Heart left ventricle (tissue), 16 donors: ENCODE measurements at regions not wholly inside any gene's neighbourhood (a gene's known extent, or its start where the extent isn't known, plus 50 kb on each side); places are given as distances from the start of the nearest gene placed in this dataset.

Source experiments
- ATAC-seq, 4 donors: fragments of 200-7000 bp; cut with Tn5 transposase; one replicate each; pipeline ENCODE4 v1.9.1; 2020 to 2022; ENCODE audit warnings: moderate library complexity in 4 of 4, mild to moderate bottlenecking in 3 of 4, moderate number of reproducible peaks in 1 of 4
- DNase-seq, 5 donors: peaks; one replicate each; pipeline ENCODE4 v3.0.0-alpha.2; 2020
- H3K27ac ChIP-seq, 12 donors: fragments of 200-600 bp; sonication (generic) in 4 of 12; one replicate each; pipeline versions ENCODE4 v1.5.0 to v1.8.0; 2016 to 2022; ENCODE audit warnings: mild to moderate bottlenecking in 2 of 12
- H3K27me3 ChIP-seq, 9 donors: fragments of 200-600 bp; sonication (generic) in 2 of 9; one replicate each; pipeline versions ENCODE4 v1.5.1 to v1.8.0; 2016 to 2022; ENCODE audit warnings: mild to moderate bottlenecking in 3 of 9
- H3K36me3 ChIP-seq, 9 donors: fragments of 200-600 bp; sonication (generic) in 2 of 9; one replicate each; pipeline versions ENCODE4 v1.5.0 to v1.8.0; 2018 to 2022; ENCODE audit warnings: mild to moderate bottlenecking in 2 of 9
- H3K4me1 ChIP-seq, 12 donors: fragments of 200-600 bp; sonication (generic) in 4 of 12; one replicate each; pipeline versions ENCODE4 v1.5.0 to v1.8.0; 2016 to 2022; ENCODE audit warnings: mild to moderate bottlenecking in 3 of 12
- H3K4me3 ChIP-seq, 12 donors: fragments of 200-600 bp; sonication (generic) in 4 of 12; one replicate each; pipeline versions ENCODE4 v1.5.0 to v1.8.0; 2017 to 2022; ENCODE audit warnings: mild to moderate bottlenecking in 9 of 12, moderate library complexity in 4 of 12
- H3K9me3 ChIP-seq, 12 donors: fragments of 200-600 bp; sonication (generic) in 4 of 12; one replicate each; pipeline versions ENCODE4 v1.5.0 to v1.8.0; 2016 to 2022; ENCODE audit warnings: mild to moderate bottlenecking in 1 of 12
- CTCF ChIP-seq, 12 donors: fragments of 200-600 bp; sonication (generic) in 4 of 12; IDR thresholded peaks; one replicate each; pipeline versions ENCODE4 v1.5.0 to v1.8.0; 2018 to 2022; ENCODE audit warnings: antibody characterized with exemption in 12 of 12, mild to moderate bottlenecking in 5 of 12
- POLR2A ChIP-seq, 2 donors: fragments of 450-650 bp; IDR thresholded peaks; one replicate each; pipeline ENCODE4 v1.6.1; 2017; ENCODE audit warnings: antibody characterized with exemption in 2 of 2, mild to moderate bottlenecking in 2 of 2, moderate library complexity in 2 of 2
- WGBS, 4 donors: extraction: QIAGEN DNeasy Blood & Tissue Kit in 2 of 4; methylation state at CpG; one replicate each; pipeline versions ENCODE4 v1.1.5 to v1.1.7; 2013 to 2018; 5-methylcytosine and 5-hydroxymethylcytosine counted together
- intact Hi-C, 10 donors: fragments of 100-400 bp; cut with DNase I; formaldehyde crosslinking; loops; one replicate each; pipeline versions ENCODE4 v1.11.1 to v1.14.2; 2022
- donor health status: ischemic (EF 13 %, LVEDD 7.1; RV severe dilation, severe dysfunction).
- donor health status: healthy with polysubstance abuse.
- donor health status: DM: no; HTN: yes; CAD: no.
- donor health status: DM: no; HTN: no; CAD: no.
- donor health status: ischemic (EF 25% LVEDD 6.9; RV normal size, moderate dysfunction).
- donor health status: ischemic (EF 25% LVEDD 5.7; RV mildly dilated, moderate dysfunction).
- donor health status: healthy.
- donor health status: DM: yes; HTN: yes; CAD: no.
- donor health status: ischemic (EF 35%, LVEDD 5.7; RV mildly dilated, moderate dysfunction).
- donor health status: nonischemic (EF 11% LVEDD 7.7; RV severe dilation, severe dysfunction).
- donor health status: DM: yes; HTN: yes; CAD: no.
- donor health status: PGD.
- donor health status: ischemic (EF 29% LVEDD 5.4; RV normal size, mild dysfunction).
- donor health status: nonischemic (EF 23%, LVEDD 6.1; RV moderate dilation, normal function).

DNA sequence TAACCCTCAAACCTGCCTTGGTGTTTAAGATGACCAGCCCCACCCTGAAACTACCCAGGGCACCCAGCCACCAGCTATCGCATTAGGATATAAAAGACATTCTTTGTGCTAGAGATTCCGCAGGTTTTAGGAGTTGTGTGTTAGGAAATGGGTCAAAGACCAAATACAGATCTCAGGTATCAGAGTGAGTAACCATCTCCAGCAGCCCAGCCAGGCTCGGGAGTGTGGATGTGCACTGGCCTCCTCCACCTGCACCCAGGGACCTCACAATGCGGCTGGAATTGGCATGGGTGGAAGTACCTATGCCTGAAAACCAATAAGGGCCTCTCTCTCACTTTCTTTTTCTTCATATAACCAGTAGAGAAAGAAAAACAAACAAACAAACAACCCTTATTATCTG, 51.1 kb upstream of the CST7 start:
- no peaks in the 10 kb centered on the region for H3K4me1 ChIP-seq
- no peak for DNase-seq
- TF ChIP-seq CTCF (IDR thresholded peaks at IDR 0.05): no peak
- TF ChIP-seq POLR2A (IDR thresholded peaks at IDR 0.05): no peak
- no peak overlapping the region for H3K27ac ChIP-seq
- ATAC-seq: no peak
- intact Hi-C loops: no loop called here
- no peaks in the 10 kb centered on the region for H3K36me3 ChIP-seq
- peaks cover 0 to 18% (median 7%) of the 10 kb centered on the region in 12 donors for H3K9me3 ChIP-seq
- 57 to 86% (median 75%) methylated on average over 4 of the region's 4 CpGs for WGBS, 4 donors
- H3K4me3 ChIP-seq: no peak overlapping the region
- no peaks in the 10 kb centered on the region for H3K27me3 ChIP-seq

- Histone ChIP-seq H3K4me1 (no peaks in the 10 kb centered on the region), H3K27me3 (no peaks in the 10 kb centered on the region), H3K36me3 (no peaks in the 10 kb centered on the region), H3K4me3 (no peak overlapping the region), H3K27ac (no peak overlapping the region), H3K9me3 (peaks cover 0 to 18% (median 7%) of the 10 kb centered on the region in 12 donors)
- ATAC-seq (no peak), DNase-seq (no peak)
- intact Hi-C loops: no loop called here
- no peak for TF ChIP-seq CTCF (IDR thresholded peaks at IDR 0.05)
- TF ChIP-seq POLR2A (IDR thresholded peaks at IDR 0.05): no peak
- 75 to 88% (median 88%) methylated on average over 2 of the region's 2 CpGs for WGBS, 4 donors
These were observed 49.9 kb upstream of the CST7 start for GRCh38 chr20:24899153-24899552.
